SHP77 (cell line): ENCODE measurements at regions not wholly inside any gene's neighbourhood (a gene's known extent, or its start where the extent isn't known, plus 50 kb on each side); places are given as distances from the start of the nearest gene placed in this dataset.

Experiments used
- DNase-seq, 2 experiments: peaks; one replicate each; lab custom pipeline; 2025; lab: John Stamatoyannopoulos, UW

GRCh38 chr9:29668732-29669131, 2095.5 kb upstream of the C9orf72 start:
- DNase-seq = no peak

GRCh38 chr9:29669613-29670012, 2096.3 kb upstream of the C9orf72 start:
- DNase-seq = no peak

GRCh38 chr9:29685531-29685930, 2112.2 kb upstream of the C9orf72 start:
- DNase-seq = no peak

- no peak for DNase-seq
These were observed 2117.9 kb upstream of the C9orf72 start for GRCh38 chr9:29691145-29691544.

- DNase-seq = peak; percentile 36 to 38
These were observed 2118.6 kb upstream of the C9orf72 start for GRCh38 chr9:29691758-29692407.

GRCh38 chr9:29697011-29697410, 2123.7 kb upstream of the C9orf72 start:
- DNase-seq = no peak

- no peak for DNase-seq
These were observed 2128.3 kb upstream of the C9orf72 start for GRCh38 chr9:29701559-29701958.

- no peak for DNase-seq
These were observed 2128.7 kb upstream of the C9orf72 start for GRCh38 chr9:29701971-29702370.

GRCh38 chr9:29714860-29715259, 2141.6 kb upstream of the C9orf72 start:
- no peak for DNase-seq

GRCh38 chr9:29717631-29718030, 2144.3 kb upstream of the C9orf72 start:
- DNase-seq = no peak

- DNase-seq = no peak
These were observed 2156.9 kb upstream of the C9orf72 start for GRCh38 chr9:29730163-29730562.

GRCh38 chr9:29740518-29740917, 2167.2 kb upstream of the C9orf72 start:
- DNase-seq = no peak

GRCh38 chr9:29741169-29741568, 2167.9 kb upstream of the C9orf72 start:
- DNase-seq = no peak

- no peak for DNase-seq
These were observed 2176.8 kb upstream of the C9orf72 start for GRCh38 chr9:29750062-29750461.

- DNase-seq = no peak
These were observed 2177.9 kb upstream of the C9orf72 start for GRCh38 chr9:29751226-29751625.

GRCh38 chr9:29753638-29754037, 2180.4 kb upstream of the C9orf72 start:
- DNase-seq = no peak

- DNase-seq = no peak
These were observed 2195.7 kb upstream of the C9orf72 start for GRCh38 chr9:29769019-29769418.

- DNase-seq = no peak
These were observed 2200.4 kb upstream of the C9orf72 start for GRCh38 chr9:29773676-29774075.

GRCh38 chr9:29775491-29775890, 2202.2 kb upstream of the C9orf72 start:
- no peak for DNase-seq

GRCh38 chr9:29778281-29778849, 2205.1 kb upstream of the C9orf72 start:
- no peak for DNase-seq

GRCh38 chr9:29793970-29794369, 2220.7 kb upstream of the C9orf72 start:
- no peak for DNase-seq

- DNase-seq = no peak
These were observed 2223.1 kb upstream of the C9orf72 start for GRCh38 chr9:29796291-29796952.

- no peak for DNase-seq
These were observed 2225.3 kb upstream of the C9orf72 start for GRCh38 chr9:29798599-29798998.

GRCh38 chr9:29799227-29799626, 2225.9 kb upstream of the C9orf72 start:
- no peak for DNase-seq
